ENCODE measurements at regions not wholly inside any gene's neighbourhood (a gene's known extent, or its start where the extent isn't known, plus 50 kb on each side); places are given as distances from the start of the nearest gene placed in this dataset.

GRCh38 chr6:6836609-6837406 lies 248.3 kb downstream of the LY86 start:
- TF ChIP-seq CTCF (IDR thresholded peaks at IDR 0.05; ENCODE audit: poor library complexity) (no peak), EZH2phosphoT487 (IDR thresholded peaks at IDR 0.05; ENCODE audit: low read depth, severe bottlenecking, unreplicated experiment) (no peak)
